Stimulated activated CD8-positive, alpha-beta memory T cell treated with anti-CD3 and anti-CD28 coated beads, Interleukin-7, amount 100 ng/mL, for 4 hours (primary cell): ENCODE measurements at regions not wholly inside any gene's neighbourhood (a gene's known extent, or its start where the extent isn't known, plus 50 kb on each side); places are given as distances from the start of the nearest gene placed in this dataset.

ENCODE experiments used
- DNase-seq, 2 donors: peaks; one replicate each; pipeline ENCODE4 v3.0.0-alpha.2; 2020; ENCODE audit warnings: low read depth in 2 of 2

- no peak for DNase-seq
Measured at GRCh38 chr18:37967261-37967660, 401.7 kb upstream of the CELF4 start.

GRCh38 chr18:37965572-37965970, 400.0 kb upstream of the CELF4 start:
- no peak for DNase-seq

DNA sequence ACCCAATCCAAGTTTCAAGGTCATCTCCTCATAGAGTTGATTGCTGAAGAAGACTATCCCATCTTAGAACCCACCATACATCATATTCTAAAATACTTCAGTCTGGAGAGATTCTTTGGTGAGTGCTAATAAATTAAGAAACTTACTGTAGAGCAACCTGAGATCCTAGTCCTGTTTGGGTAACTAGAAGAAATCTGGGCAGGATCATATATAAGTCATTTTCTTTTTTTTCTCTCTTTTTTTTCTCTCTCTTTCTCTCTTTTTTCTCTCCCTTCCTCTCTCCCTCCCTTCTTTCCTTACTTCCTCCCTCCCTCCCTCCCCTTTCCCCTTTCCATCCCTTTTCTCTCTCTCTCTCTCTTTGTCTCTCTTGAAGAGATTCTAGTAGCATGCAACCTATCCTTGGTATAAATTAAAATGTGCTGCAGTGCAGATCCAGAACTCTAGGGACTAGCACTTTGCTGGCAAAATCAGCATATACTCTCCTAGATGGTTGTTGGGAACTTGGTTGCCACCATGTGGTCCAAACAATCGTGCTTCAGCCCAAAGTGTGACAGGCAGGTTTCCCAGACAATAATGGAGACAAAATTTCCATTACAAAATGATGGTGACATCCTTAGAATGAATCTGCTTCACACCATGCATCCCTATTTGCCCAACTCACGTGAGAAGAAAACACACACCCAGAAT, 399.4 kb upstream of the CELF4 start:
- no peak for DNase-seq

GRCh38 chr18:37963837-37964236, 398.2 kb upstream of the CELF4 start:
- DNase-seq: no peak

GRCh38 chr18:37962316-37962966, 396.8 kb upstream of the CELF4 start:
- DNase-seq: no peak

- DNase-seq: no peak
Measured at GRCh38 chr18:37958499-37958898, 392.9 kb upstream of the CELF4 start.

GRCh38 chr18:37956902-37957301, 391.3 kb upstream of the CELF4 start:
- no peak for DNase-seq

- no peak for DNase-seq
Measured at GRCh38 chr18:37956020-37956419, 390.4 kb upstream of the CELF4 start.

- DNase-seq: no peak
Measured at GRCh38 chr18:37955201-37955600, 389.6 kb upstream of the CELF4 start.

GRCh38 chr18:37953876-37954275, 388.3 kb upstream of the CELF4 start:
- no peak for DNase-seq

GRCh38 chr18:37948471-37948870, 382.9 kb upstream of the CELF4 start:
- DNase-seq: no peak

- DNase-seq: no peak
Measured at GRCh38 chr18:37946324-37946723, 380.7 kb upstream of the CELF4 start.

- no peak for DNase-seq
Measured at GRCh38 chr18:37944700-37945270, 379.2 kb upstream of the CELF4 start.

DNA sequence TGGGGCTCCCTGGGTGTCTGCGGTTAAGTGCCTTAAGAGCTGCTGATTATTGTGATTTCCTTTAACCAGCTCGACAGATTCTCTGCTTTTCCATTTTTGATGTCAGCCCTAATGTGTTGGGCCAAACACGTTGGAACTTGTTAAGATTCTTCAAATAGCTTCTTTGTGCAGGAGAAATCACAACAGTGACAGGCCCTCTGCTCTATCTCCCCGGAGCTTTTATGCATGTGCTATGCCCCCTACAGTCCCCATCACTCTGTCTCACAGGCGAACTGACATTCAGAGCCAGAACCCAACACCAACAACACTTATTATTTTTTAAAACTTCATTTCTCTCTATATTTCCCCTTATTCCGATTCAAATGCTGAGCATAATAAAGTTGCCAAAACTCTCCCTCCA, 371.7 kb upstream of the CELF4 start:
- DNase-seq: no peak

DNA sequence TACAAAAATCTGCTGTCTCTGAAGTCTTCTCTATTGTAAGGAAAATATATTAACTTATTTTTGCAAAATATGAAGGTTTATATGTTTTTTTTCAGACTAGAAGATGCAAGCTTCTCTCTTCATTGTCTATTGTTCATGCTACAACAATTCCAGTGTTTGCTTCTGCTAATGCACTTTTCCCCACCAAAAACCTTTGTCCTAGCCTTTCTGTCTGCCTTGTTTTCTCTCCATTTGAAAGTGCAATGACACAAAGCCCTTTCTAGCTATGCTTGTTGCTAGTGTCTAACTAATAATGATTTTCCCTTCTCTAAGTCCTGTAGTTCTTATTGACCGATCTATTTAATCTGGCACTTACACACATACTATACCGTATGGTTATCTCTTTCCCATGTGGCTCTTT, 369.5 kb upstream of the CELF4 start:
- DNase-seq: no peak

DNA sequence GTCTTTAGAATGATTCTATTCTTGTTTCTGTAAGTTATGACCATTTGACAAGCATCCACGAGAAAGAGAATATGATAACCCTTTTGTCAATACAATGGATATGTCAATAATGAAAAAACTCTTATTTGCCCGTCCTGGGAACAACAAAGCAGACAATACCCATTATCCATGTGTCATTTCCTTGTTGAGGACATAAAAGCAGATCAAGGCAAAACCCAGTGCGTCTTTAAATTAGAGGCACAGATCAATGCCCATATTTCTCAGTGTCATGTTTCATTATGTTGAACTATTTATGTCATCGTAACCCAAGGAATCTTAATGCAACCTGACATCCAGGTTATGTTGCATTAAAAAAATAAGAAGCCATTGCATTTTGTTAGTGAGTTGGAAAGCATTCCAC, 365.0 kb upstream of the CELF4 start:
- no peak for DNase-seq

DNA sequence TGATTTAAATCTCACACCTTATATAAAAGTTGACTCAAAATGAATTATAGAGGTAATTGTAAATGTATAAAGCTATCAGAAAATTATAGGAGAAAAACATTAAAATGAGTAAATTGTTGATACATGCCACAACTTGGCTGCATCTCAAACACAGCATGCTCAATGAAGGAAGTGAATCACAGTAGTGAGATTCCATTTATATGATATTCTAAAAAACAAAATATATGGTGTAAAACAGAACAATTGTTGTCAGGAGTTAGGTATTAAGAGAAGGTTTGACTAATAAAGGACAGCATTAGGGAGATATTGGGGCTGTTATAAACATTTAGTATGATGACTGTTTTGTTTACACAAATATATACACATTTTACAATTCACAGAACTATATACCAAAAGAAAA, 356.6 kb upstream of the CELF4 start:
- no peak for DNase-seq

GRCh38 chr18:37920865-37921264, 355.3 kb upstream of the CELF4 start:
- DNase-seq: no peak

DNA sequence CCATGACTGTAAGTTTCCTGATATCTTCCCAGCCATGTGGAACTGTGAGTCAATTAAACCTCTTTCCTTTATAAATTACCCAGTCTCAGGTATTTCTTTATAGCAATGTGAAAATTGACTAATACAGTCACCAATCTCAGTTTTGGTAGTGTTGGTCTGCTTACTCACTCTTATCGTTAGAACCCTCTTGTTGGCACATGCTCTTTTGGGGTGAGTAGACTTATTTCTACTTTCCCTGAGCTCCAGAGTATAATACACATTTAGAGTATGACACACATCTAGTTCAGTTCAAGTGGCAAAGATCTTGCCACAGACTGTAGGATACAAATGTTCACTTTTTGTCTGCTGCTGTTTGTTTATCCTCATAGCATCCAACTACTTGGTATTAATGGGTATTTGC, 347.5 kb upstream of the CELF4 start:
- no peak for DNase-seq

DNA sequence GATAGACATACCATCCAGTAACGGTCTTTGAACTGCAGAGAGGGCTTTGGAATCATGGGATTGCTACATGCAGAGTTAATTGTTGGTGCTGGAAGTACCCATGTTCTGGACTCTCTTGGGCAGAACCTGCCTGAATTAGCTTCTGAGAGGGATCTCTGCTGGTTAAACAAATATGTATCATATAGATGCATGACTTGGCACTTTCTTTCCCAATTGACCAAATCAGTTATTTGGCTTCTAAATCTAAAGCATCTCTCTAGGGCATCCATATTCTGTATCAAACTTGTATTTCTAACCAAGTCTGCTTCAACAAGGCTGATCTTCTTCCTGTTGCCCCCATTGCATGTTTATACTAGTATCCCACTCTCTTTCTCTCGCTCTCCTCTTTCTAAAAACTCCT, 336.7 kb upstream of the CELF4 start:
- no peak for DNase-seq

DNA sequence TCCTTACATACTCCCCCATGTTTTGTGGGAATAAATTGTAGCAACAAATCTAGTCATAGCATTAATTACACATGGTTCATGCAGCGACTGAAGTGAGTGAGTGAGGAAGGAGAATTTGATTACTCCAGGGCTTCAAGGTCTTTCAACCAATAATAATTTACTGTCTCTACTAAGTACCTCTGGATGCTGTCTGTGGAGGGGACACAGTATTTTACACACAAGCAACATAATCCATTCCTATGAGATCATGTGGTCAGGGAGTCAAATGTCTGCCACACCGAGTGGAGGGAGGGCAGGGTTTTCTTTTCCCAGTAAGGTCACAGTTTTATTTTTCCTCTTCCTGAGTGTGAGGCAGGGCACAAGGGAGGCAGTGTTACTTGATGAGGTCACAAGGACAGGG, 334.7 kb upstream of the CELF4 start:
- DNase-seq: no peak

- no peak for DNase-seq
Measured at GRCh38 chr18:37889963-37890362, 324.4 kb upstream of the CELF4 start.

GRCh38 chr18:37874721-37875120, 309.1 kb upstream of the CELF4 start:
- no peak for DNase-seq

DNA sequence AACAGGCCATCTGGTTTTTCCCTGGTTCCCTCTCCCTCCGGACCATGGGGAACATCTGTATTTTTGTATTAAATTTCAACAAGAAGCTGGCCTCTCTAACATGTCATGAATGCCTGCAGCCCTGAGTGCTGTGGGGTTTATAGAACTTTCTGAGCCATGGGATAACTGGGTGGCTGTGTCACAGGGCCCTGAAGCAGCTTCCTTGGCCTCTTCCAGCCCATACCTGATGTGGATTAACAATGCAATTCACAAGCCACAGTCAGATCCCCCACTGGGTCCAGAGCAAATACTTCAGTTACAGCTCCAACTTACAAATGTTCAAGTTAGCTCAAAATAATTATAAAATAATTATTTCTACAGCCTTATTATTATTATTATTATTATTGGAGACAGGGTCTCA, 307.8 kb upstream of the CELF4 start:
- no peak for DNase-seq
